NCI-H2081 treated with DMSO at 0.1 percent for 48 hours (cell line): ENCODE measurements at regions not wholly inside any gene's neighbourhood (a gene's known extent, or its start where the extent isn't known, plus 50 kb on each side); places are given as distances from the start of the nearest gene placed in this dataset.
"Not testable (repeated sequence)": the region's sequence is repeated elsewhere in the genome, so short reads cannot be mapped to it uniquely, and the experiment has no call there.

Source experiments
- DNase-seq: peaks from one replicate; lab custom pipeline; 2025; lab: John Stamatoyannopoulos, UW

DNA sequence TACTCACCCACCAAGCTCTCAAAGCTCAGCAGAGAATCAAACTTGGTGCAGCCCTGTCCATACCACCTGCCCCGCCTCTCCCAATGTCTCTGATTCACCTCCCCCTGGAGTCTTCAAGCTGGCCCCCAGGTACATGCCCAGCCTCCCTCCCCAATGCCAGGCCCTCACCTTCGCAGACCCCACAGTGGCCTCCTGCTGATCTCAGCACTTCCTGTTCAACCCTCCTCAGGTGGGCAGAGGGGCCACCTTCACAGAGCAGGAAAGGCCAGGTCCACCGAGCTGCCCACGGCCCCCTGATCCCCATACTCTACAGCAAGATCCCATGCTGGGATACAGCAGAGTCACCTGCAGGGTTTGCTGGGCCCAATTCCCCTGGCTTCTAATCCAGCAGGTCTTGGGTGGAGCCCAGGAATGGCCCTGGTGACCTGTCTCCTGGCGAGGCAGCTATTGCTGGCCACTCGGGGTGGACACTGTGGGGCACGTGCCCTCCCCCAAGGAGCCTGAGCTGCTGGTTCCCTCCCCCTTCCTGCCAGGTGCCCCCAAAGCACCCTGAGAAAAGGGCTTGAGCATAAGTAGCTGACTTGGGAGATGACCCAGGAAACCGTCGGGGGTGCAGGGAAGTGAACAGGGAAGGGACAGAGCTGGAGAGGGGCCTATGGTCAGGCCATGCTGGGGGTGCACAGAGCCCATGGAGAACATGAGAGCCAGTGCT is 150.7 kb downstream of the BRD1 start:
- DNase-seq = no peak

DNA sequence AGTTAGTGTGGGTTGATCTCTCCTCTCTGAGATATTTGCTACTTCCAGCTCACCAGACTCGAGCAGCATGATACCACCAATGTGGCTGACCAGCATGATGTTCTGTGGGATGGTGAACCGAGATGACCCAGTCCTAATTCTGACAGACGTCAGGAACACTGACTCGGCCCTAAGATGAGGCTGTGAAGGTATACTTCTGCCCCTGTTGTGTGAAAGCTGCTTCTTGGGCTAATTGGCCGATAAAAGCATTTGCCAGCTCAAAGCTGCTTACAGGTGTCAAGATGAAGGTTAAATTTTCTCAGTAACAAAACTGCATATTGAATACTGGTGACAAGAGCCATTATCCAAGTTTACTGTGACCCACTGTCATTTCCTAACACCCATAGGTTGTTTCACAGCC is 151.4 kb downstream of the BRD1 start:
- DNase-seq = no peak

DNA sequence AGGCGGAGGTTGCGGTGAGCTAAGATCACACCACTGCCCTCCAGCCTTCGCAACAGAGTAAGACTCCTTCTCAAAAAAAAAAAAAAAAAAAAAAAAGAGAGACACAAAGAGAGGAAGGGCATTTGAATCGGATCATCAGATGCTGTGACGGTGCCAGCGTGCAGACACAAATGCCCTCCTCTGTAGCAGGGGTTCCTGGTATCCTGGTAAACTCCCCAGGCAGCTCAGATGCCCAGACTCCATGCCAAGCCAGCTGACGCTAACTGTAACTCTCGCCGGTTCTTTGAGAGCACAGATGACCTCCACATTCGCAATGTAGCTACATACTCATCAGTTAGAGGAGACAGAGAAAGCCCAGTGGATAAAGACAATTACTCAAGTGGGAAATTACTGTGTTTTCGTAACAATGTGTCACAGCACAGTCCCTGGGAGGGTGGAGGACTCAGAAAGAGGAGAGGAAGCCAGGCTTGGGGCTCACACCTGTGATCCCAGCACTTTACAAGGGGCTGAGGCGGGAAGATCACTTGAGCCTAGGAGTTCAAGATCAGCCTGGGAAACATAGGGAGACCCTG is 153.1 kb downstream of the BRD1 start:
- no peak for DNase-seq

DNA sequence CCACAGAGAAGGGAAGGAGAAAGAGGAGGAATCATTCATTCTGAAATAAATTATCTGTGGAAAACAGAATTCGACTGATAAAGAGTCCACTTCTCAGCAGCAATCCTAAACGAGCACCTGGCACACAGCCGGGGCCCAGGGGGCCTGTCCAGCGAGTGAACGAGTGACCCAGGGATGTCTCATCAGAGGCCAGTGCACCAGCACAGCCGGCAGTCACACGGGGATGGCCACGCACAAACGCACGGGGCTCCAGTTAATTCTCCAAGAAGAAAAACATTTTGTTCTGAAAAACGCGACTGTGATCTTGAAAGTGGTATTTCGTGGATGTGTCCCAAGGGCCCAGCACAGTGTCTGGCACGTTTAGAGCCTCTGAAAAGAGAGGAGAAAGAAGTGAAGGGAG is 154.6 kb downstream of the BRD1 start:
- no peak for DNase-seq

DNA sequence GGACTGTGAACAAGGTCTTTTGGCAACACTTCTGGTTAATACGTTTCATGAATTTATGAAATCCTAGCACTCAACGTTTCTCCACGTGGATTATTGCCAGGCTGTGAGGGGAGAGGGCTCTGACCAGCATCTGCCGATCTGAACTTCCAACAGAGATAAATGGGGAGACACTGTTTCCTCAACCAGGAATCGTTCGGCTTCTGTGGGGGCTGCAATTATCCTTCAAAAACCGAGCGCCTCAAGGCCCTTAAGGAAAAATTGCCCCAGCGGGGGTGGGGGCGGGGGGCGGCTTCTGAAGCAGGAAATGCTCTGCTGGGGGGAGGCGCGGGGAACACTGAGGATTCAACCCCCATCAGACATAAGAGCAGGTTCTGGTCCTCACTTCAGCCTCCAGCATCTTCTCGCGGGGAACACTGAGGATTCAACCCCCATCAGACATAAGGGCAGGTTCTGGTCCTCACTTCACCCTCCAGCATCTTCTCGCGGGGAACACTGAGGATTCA is 155.6 kb downstream of the BRD1 start:
- DNase-seq = no peak

DNA sequence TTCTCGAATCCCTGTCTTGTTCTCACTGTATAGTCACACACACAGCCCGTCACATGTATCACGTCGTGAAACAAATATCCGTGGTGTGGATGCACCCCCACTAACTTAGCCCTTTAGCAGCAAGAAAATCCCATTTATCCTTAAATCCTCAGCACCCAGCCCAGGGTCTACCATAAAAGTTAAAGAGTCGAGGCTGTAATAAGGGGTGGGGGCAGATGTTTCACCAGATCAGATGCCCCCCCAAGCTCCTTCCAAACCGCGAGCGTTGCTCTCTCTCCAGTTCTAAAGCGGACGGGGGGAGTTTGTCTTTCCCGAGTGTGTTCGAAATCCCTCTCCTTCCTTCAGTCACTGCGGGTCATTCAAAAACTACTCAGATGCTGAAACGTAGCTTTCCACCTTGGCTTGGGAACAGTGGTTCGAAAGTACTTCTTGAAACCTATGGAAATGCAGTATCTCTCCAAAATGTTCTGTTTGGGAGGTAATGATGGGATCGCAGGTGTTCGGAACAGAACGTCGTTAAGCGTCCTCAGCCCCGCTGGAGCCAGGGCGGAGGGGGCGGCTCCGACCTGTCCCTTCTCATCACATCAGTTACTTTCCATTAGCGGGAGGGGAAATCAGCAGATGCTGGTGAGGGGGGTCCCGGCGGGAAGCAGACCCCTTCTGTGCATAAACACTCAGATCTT is 156.2 kb downstream of the BRD1 start:
- DNase-seq = no peak

DNA sequence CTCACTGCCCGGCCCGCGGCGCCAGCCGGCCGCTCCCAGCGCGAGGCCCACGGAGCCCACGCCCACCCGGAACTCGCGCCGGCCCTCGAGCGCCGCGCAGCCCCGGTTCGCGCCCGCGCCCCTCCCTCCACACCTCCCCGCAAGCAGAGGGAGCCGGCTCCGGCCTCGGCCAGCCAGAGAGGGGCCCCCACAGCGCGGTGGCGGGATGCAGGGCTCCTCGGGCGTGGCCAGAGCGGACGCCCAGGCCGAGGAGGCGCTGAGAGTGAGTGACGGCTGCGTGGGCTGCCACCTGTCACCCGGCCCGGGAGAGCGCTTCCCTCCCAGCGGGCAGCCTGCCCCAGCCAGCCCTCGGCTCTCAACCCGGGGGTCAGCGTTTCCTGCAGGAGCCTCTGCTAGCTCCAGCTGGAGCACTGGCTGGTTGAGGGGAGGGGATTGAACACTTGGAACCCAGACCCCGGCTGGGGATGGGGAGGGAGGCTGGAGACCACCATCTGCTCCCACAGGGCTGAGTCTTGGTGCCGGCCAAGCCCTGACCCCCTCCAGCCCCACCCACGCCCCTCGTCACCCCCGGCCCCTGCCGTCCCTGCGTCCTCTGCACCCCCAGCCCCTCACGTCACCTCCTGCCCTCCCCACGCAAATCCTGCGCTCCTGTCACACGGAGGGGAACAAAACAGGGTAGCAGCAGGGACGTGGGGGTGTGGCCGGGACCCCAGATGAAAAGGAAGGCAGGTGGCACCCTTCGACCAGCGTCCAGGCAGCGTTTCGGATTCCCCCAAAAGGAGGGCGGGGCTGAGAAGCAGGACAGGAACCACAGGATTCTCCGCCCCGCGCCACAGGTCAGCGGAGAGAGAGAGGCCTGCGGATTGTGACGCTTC is 157.0 kb downstream of the BRD1 start:
- DNase-seq = no peak

DNA sequence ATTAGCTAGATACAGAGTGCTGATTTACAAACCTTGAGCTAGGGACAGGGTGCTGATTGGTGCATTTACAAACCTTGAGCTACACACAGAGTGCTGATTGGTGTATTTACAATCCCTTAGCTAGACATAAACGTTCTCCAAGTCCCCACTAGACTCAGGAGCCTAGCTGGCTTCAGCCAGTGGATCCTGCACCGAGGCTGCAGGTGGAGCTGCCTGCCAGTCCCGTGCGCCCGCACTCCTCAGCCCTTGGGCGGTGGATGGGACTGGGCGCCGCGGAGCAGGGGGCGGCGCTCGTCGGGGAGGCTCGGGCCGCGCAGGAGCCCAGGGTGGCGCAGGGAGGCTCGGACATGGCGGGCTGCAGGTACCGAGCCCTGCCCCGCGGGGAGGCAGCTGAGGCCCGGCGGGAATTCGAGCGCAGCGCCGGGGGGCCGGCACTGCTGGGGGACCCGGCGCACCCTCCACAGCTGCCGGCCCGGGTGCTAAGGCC is 157.7 kb downstream of the BRD1 start:
- DNase-seq = not testable (repeated sequence)

DNA sequence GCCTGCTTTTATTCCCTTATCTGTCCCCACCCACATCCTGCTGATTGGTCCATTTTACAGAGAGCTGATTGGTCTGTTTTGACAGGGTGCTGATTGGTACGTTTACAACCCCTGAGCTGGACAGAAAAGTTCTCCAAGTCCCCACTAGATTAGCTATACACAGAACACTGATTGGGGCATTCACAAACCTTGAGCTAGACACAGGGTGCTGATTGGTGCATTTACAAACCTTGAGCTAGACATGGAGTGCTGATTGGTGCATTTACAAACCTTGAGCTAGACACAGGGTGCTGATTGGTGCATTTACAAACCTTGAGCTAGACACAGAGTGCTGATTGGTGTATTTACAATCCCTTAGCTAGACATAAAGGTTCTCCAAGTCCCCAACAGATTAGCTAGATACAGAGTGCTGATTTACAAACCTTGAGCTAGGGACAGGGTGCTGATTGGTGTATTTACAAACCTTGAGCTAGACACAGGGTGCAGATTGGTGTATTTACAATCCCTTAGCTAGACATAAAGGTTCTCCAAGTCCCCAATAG is 158.2 kb downstream of the BRD1 start:
- not testable (repeated sequence) for DNase-seq

DNA sequence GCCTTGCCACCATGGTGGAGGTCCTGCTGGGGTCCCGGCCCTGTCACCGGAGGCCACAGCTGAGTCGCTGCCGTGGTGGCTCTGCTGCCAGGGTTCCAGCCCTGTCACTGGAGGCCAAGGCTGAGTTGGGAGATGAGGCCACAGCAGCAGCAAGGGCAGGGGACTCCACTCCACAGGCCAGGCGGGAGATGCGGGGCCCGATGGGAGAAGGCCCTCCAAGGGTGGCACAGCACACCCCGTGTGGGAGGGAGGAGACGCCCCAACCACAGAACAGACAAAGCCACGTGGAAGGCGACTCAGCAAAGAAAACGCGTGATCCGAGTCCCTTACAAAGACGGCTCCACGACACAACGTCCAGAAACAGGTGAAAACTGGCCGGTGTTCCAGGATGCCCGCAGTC is 159.3 kb downstream of the BRD1 start:
- DNase-seq = no peak

DNA sequence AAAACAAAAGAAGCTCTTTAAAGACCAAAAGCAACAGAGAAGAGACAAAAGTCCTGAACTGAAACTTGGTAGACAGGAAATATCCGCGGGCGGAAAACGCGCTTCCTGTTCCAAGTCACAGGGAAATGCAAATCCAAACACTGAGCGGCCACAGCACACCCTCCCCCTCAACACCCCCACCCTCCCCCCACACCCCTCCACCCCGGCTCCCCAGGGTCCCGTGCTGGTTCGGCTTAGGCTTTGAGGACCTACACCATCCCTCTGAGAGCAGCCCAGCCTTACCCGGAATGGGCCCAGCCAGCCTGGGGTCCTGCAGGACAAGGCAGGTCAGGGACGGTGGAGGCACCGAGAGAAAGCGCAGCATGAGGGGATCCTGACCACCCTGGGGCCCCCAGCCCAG is 160.4 kb downstream of the BRD1 start:
- DNase-seq = no peak

DNA sequence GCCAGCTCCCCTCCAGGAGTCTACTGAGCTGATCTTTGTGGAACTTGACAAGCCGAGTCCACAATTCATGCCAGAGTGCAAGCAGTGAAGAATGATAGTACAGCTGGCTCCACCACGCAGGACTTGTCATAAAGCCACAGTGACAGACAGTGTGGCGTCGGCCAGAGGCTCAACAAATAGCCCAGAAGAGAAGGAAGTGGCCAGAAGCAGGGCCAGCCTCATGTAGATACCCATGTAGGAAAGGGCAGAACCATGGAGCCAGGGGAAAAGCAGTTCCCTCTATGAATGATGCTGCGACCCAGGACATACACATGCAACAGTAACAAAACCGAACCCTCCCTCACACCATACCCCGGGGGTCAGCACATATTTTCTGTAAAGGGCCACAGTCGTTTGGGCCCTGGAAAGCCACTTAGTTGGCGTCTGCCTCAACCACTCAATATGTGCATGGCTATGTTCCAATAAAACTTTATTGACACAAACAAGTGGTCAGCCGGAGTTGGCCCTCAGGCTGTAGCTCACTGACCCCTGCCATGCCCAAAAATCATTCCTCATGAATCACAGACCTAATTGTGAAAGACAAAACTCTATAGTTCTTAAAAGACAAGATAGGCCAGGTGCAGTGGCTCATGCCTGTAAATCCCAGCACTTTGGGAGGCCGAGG is 161.4 kb downstream of the BRD1 start:
- no peak for DNase-seq

DNA sequence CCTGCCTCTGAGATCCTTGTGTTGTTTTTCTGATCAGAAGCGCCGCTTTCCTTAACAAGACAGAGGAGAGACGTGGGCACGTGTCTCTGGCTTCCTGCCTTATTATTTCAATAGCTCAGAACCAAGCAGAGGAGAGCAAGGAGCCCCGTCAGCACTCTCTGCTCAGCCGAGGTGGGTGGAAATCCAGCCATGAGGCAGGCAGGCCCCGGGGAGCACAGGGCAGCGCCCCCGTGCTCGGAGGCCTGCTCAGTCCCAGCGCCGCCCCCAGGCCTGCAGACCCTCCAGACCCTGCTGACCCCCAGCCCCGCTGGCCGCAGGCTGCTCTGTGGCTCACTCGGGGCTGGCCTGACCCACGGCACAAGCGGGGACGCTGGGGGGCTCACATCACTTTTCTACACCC is 162.8 kb downstream of the BRD1 start:
- DNase-seq = no peak

DNA sequence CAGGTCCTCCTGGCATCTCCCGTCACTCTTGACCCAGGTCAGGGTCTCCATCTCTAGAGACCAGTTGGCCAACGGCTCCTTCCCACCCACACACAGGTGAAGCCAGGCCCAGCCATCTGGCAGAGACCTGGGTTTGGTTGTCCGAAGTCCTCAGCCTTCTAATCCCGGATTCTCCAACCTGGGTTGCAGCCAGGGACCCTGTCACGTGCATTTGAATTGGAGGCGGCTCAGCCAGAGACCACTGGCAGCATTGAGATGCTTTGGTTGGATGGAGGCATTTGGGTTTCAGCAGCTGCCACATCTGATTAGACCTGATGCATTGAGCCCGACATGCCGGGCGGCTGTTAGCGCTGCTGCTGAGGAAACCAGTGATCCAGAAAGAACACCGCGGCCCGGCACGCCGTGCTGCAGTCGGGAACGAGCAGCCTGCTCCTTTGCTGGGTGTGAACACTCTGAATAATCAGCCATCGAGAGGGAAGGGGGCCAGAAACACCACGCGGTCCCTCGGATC is 163.2 kb downstream of the BRD1 start:
- no peak for DNase-seq

DNA sequence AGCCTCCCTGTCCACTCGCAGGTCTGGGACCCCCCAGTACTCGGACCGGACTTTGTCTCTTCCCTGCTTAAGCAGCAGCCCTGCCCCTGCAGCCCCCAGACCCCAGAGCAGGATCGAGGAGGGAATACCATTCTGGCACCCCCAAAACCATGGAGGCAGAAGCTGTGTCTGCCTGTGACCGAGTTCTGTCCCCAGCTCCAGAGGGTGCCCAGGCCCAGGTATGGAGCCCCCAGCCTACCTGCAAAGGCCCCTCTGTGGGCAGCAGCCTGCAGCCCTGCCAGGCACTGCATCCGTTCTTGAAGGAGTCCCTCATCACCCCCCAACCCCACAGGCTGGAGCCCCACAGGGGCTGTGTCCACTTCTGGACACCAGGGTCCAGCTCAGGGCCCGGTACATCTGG is 163.8 kb downstream of the BRD1 start:
- DNase-seq = no peak

DNA sequence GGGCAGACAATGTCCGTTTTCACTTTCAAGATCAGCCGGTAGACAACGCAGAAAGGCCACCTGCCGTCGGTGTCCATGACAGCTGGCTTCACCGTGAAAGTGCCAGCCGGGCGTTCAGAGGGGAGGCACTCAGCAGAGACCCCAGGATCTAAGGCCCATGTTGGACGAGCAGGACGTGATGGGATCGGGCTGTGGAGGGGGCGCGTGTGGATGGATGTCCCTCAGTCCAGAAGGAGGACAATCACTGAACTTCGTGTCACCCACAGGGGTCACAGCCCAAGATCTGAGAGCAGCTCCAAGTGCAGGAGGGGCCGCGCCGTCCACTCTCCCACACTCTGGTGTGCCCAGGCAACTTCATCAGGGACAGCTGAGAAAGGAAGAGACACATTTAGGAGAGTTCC is 164.4 kb downstream of the BRD1 start:
- no peak for DNase-seq

DNA sequence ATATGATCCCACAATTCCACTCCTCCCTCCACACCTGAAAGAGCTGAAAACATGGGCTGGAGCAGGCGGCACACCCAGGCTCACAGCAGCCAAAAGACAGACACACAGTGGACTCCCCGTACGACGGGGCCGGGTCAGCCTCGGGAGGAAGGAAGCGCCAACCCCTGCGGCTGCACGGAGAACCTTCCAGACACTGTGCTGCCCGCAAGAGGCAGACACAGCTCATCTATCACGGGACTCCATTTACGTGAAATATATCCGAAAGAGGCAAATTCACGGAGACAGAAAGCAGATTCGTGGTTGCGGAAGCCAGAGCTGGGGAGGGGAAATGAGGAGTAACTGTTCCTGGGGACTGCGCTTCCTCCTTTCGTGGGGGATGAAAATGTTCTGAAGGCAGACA is 165.0 kb downstream of the BRD1 start:
- no peak for DNase-seq

DNA sequence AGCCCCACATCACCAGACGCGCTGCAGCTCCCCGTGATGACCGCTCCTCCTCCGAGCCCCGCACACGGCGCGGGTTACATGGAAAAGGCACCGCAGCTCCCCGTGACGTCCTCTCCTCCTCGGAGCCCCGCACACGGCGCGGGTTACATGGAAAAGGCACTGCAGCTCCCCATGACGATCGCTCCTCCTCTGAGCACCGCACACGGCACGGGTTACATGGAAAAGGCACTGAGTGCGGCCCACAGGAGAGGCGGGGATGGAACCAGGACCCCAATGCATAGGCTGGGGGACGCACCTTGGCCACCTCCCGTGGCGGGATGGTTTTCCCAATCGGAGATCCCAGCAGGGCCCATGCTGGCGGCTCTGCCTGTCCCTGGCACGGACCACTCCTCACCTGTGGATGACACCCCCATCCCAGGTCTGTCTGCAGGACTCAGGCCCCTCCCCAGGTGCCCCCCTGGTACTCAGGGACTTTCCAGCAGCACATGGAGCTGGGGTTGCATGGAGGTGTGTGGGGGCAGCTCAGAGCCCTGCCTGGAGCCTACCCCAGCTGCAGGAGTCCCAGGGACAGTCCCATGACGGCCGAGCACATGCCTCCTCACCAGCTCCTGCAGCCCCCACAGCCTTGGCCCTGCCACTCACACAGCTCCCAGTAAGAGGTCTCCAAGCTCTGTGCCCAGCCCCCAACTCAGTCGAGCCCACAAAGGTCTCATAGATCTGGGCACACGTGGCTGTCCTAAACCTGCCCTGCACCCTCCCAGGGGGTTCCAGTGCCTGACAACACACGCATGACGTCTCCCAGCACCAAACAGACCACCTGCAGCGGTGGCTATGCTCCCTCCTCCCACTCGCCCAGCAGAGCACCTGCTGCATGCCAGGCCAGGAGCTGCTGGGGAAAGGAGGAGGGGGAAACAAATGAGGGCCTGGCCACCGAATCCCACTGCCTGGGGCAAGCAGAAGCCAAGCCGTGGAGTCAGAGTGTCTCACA is 166.6 kb downstream of the BRD1 start:
- DNase-seq = no peak

DNA sequence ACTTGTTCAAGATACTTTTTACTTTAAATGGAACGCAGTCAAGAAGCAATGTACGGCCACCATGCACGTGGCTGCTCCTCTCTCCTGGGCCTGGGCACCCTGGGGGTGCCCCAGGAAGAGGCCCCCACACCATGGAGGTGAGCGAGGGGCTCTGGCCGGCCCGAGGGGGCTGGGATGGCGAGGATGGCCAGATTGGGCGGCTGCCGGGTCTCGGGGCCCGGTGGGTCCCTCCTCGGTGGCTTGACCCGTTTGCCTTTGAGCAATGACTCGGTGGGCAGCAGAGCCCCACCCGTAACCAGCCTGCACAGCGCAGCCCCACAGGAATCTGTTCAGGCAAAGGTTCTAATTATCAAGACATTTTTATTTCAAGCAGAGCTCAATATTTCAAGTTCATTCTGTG is 167.4 kb downstream of the BRD1 start:
- no peak for DNase-seq

DNA sequence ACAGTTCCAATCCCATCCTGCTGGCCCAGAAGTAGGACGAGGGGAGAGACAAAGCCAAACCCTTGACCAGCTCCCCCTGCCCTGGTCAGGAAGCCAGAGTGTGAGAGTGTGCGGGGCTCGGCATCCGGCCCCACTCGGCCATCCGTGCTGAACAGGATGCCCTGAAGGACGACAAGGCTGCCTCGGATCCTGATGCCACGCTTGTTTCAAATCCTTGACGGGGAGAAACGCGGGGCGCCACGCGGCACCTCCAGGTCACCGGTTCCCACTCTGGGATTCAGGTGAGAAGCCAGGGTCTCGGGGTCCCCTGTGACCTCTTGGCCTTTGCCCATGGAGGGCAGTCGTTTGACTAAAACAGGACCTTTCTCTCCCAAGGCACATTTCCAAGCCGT is 167.8 kb downstream of the BRD1 start:
- no peak for DNase-seq
